ENCODE measurements at regions not wholly inside any gene's neighbourhood (a gene's known extent, or its start where the extent isn't known, plus 50 kb on each side); places are given as distances from the start of the nearest gene placed in this dataset.
A peak's percentile ranks its signal among the peaks of the same experiment; 100 is the strongest.

DNA sequence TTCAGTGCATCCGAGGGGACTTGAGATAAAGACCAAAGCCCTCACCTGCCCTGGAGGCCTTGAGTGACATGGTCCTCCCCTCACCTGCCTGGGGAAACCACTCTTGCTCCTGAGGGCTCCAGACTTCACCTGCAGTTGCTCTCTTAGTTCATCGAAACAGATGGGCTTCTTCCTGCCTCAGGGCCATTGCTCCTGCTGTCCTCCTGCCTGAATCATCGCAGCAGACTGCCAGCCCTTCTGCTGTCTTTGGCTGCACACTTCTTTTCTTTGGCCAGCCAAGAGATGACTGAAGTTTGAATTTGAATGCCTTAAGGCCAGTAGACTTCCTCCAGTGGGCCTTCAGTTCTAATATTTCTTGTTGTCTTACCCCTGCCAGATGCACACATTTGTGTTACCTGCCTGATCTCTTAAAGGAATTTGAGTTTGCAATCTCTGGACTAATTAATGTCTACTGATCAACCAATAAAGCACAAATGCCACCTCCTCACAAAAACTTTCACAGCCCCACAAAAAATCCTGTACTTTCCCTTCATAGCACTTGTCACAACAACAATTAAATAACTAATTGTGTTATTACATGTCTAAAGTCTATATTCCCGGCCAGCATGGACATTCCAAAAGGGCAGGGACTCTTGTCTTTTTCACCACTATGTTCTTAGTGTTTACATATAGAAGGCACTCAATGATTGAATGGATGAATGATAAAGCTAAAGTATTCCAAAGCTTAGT, 56.7 kb upstream of the SGK1 start:
- DNase-seq: no peak

DNA sequence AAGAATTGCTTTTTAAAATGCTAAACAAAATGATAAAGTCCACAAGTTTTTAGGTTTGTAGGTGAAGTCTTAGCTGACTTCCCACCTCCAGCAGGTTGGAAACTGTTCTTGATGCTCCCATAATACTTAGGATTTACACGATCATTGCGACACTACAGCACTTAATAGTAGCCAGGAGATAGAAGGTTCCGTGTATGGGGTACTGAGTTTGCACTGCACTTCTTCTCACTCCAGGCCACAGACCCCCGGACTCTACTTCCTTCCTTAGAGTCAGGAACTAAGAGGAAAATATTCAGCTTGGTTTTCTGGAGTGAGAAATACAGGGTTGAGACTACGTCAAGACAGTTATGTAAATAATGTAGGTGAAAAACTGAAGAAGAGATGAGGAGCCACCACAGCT, 56.1 kb upstream of the SGK1 start:
- DNase-seq: no peak

DNA sequence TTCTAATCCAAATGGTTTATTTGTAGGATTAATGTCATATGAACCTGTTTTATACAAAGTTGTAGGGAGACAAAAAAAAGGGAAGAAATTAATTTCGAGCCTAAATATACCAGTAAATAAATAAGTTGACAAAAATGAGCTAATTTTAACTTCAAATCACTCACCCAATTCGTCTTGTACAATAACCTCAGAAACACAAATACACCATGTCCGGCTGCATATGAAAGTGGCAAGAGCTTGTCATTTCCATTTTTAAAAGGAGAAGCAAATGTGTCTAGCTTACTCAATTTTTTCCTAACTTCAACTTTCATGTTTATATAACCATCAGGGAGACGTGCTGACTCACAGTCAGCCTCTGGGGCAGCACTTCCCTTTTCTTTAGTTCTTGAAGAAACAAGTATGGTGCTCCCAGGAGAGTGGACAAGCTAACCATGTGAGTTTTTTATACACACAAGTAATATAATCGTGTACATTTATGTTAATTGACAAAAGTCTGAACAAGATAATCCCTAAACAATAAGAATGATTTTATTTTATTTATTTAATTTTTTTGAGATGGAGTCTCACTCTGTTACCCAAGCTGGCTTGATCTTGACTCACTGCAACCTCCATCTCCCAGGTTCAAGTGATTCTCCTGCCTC, 55.5 kb upstream of the SGK1 start:
- peak; percentile 24 for DNase-seq

DNA sequence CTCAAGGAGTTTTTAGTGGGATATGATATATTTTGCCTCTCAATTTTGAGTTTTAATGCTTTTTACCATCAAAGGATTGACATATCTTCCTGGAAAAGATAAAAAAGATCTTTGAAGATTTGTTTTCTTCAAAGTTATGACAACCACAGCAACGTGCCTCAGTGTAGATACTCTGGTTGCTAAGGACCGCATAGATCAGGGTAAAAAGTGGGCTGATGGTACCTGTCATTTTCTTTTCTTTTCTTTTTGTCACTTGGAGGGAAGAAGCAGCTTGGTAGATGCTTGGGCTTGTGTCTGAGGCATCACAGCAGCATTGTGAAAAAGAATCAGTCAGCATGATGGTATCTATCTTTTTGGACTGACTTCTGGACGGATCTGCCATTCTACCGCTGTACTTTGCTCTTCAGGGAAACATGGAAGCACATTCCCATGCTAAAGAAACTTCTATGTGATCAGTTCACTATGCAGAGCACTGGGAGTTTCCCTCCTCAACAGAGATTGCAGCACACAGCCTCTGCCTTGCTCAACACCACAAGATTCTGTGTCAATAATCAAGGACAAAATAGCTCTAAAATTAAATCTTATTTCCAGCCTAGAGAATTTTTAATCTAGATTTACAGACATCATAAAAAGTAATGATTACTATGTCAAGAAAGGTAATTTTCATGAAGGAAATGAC, 54.8 kb upstream of the SGK1 start:
- DNase-seq: peak; percentile 46

DNA sequence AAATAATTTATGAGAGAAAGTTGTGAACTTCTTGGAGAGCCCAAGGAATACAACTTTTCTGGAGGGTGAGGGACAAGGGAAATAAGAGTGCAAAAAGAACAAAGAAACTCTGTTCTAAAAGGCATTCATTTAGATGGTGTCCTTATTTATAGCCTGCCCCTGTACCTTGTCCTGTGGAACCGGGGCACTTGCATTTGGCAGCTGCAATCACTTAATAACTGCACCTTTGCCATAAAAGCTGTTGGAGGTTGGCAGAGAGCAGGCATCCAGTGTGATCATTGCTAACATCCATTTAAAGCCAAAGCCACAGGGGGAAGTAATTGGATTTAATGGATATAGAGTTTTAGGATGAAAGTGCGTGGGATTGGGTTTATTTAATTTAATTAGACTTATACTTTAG, 50.8 kb upstream of the SGK1 start:
- DNase-seq: no peak

Measured in CD4-positive, alpha-beta T cell treated with Interleukin-21 for 1 hour (primary cell).